ENCODE measurements at regions not wholly inside any gene's neighbourhood (a gene's known extent, or its start where the extent isn't known, plus 50 kb on each side); places are given as distances from the start of the nearest gene placed in this dataset.

DNA sequence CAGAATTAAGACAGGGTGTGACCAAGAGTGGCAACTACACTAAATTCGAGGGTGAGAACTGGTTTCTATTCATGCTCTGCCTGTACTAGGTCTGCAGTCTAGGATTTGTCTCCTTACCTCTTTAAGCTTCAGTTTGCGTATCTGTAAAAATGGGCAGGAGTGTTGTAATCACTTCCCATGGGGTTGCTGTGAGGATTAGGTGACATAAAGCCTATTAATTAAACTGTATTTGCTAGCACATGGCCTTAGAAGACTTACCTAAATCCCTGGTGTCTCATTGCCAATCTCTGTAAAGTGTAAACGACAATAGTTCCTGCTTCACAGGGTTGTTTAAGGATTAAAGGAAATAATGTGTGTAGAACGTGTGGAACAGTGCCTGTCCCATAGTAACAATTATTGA is 193.6 kb downstream of the DRD1 start:
- no peak for TF ChIP-seq CTCF (IDR thresholded peaks at IDR 0.05)

DNA sequence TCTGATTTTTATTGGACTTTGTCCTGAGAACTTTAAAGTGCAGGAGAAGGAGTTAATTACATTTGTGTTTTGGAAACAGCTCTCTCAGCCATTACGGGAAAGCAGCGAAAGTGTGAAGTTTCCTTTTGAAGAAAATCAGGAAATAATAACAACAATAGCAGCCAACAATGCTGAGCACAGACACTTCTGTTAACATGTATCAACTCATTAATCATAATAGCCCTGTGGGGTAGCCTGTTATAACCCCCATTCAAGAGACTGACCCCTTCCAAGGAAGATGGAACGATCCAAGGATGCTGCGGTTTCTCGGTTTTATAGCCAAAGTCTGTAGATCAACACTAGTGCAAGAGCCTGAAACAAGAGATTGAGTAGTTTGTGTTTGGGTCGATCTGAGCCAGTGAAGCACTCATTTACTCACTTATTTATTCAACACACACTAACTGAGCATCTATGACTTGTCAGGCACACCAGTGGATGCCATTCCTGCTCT is 195.5 kb downstream of the DRD1 start:
- TF ChIP-seq CTCF (IDR thresholded peaks at IDR 0.05) = no peak

DNA sequence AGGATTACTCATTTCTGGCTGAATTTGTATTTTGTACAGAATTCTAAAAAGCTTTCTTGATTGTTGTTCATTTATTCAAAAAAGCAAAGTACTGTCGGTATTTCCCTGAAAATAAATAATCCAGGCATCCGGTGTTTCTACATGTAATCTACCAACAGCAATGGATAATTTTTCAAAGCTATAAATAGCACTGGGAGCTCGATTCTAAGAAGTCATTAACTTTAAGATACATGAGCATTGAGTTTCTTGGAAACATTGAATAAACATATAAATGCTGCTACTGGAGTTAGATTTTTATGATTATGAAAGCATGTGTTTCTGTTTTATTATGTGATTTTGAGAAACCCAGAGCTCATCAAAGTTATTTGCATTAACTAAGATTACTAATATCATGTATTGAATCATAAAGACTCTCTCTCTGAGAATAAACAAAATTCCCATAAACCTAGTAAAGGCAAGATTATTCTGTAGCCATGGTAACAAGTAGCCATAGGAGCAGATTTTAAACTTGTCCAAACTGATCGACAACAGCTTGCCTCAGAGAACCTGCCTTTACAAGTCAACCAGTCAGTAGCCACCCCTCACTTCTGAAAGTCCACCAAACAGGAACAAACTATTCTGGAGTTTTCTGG is 197.0 kb downstream of the DRD1 start:
- no peak for TF ChIP-seq CTCF (IDR thresholded peaks at IDR 0.05)

GRCh38 chr5:175246242-175246888 is 197.6 kb downstream of the DRD1 start:
- TF ChIP-seq CTCF (IDR thresholded peaks at IDR 0.05) = no peak

DNA sequence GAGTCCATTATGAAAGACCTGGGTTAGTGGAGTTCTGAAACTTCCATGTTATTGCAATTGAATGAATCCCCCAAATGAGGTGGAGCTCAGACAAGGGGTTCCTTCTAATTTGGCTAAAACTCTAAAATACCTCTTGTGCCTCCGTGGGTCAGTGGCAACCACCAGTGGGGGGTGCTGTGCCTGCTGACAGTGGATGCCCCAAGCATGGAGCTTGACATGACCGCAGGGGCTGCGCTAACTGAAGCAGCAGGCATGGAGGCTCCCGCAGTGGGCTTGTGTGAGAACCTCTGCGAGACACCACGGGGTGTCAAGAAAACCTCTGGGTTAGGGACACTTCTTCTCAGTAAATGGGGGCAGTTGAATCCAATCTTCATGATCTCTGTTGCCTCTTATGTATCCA is 200.5 kb downstream of the DRD1 start:
- no peak for TF ChIP-seq CTCF (IDR thresholded peaks at IDR 0.05)

GRCh38 chr5:175242207-175242606 is 201.8 kb downstream of the DRD1 start:
- TF ChIP-seq CTCF (IDR thresholded peaks at IDR 0.05) = no peak

DNA sequence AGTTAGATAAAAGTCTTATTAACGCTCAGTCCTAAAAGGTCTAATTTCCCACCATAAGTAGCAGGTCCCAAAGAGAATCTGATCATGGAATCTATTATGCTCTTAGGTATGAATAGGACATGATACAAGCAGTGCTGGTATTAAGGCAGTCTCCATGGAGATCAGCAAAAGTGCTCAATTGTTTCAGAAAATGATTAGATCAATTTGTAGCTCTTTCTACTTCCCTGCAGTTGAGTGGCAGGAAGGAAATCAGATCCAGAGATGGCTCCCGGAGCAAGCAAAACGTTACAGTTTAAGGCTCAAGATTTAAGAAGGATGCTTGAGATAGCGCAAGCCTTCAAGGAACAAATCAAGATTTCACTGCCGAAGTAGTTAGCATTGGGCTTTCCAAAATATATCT is 205.7 kb downstream of the DRD1 start:
- TF ChIP-seq CTCF (IDR thresholded peaks at IDR 0.05) = no peak
